H1 (cell line): ENCODE measurements at regions not wholly inside any gene's neighbourhood (a gene's known extent, or its start where the extent isn't known, plus 50 kb on each side); places are given as distances from the start of the nearest gene placed in this dataset.

Experiments
- CTCF ChIA-PET: fragments of 300-600 bp; sonication (Branson Sonifier 250); formaldehyde crosslinking; loops from one replicate; lab custom pipeline; 2021; ENCODE audit not compliant: partially characterized antibody; lab: Charles Lee
- POLR2A ChIA-PET: fragments of 300-600 bp; sonication (Branson Sonifier 250); formaldehyde crosslinking; loops from one replicate; lab custom pipeline; 2021; ENCODE audit warnings: inconsistent platforms; ENCODE audit not compliant: partially characterized antibody; lab: Charles Lee
- DNase-seq, 2 experiments: peaks; one replicate each; pipeline versions ENCODE4 v3.0.0 to v3.0.0-alpha.2; 2010 to 2022; ENCODE audit warnings: low spot score in 2 of 2, low read depth in 1 of 2, mixed read lengths in 1 of 2
- FAIRE-seq: peaks from 2 replicates; lab custom pipeline; 2011; peaks lifted over from hg19 to GRCh38; lab: Jason Lieb, UNC
- H2AFZ ChIP-seq: 2 replicates; pipeline ENCODE4 v1.8.1; 2012; ENCODE audit warnings: low read length, inconsistent platforms
- H2AK5ac ChIP-seq: 2 replicates; pipeline ENCODE4 v1.6.1; 2013; ENCODE audit warnings: low read depth, low read length
- H2BK120ac ChIP-seq: replicated peaks from 2 replicates; pipeline ENCODE3; 2013; ENCODE audit warnings: low read depth, low read length, inconsistent platforms
- H2BK12ac ChIP-seq: 2 replicates; pipeline ENCODE4 v1.6.1; 2013; ENCODE audit warnings: low read depth, low read length
- H2BK15ac ChIP-seq: 2 replicates; pipeline ENCODE4 v1.6.1; 2013; ENCODE audit warnings: low read length
- H2BK20ac ChIP-seq: 2 replicates; pipeline ENCODE4 v1.6.1; 2013; ENCODE audit warnings: low read length
- H2BK5ac ChIP-seq: 2 replicates; pipeline ENCODE4 v1.6.1; 2013; ENCODE audit warnings: low read depth, low read length
- H3K14ac ChIP-seq: 2 replicates; pipeline ENCODE4 v1.6.1; 2013; ENCODE audit warnings: inconsistent platforms; ENCODE audit not compliant: insufficient read length
- H3K18ac ChIP-seq: 2 replicates; pipeline ENCODE4 v1.6.1; 2013; ENCODE audit warnings: low read length; ENCODE audit errors: extremely low read depth
- H3K23ac ChIP-seq: 2 replicates; pipeline ENCODE4 v1.6.1; 2013; ENCODE audit warnings: inconsistent platforms; ENCODE audit not compliant: insufficient read length
- H3K23me2 ChIP-seq: 2 replicates; pipeline ENCODE4 v1.6.1; 2013; ENCODE audit warnings: low read depth, low read length
- H3K27ac ChIP-seq: 2 replicates; pipeline ENCODE4 v1.6.1; 2011; ENCODE audit warnings: low read depth, low read length, inconsistent platforms
- H3K27me3 ChIP-seq, 4 experiments: replicated peaks in 1 of 4; 1 replicate in 1 of 4; 2 replicates in 3 of 4; pipeline versions ENCODE4 v1.6.1 to v1.8.1; 2011 to 2013; ENCODE audit warnings: low read length in 3 of 4, mild to moderate bottlenecking in 3 of 4, inconsistent platforms in 2 of 4, mixed read lengths in 2 of 4, moderate library complexity in 1 of 4; ENCODE audit not compliant: control insufficient read depth in 3 of 4, insufficient read depth in 3 of 4; ENCODE audit errors: extremely low read depth in 1 of 4
- H3K36me3 ChIP-seq, 4 experiments: 2 replicates each; pipeline versions ENCODE4 v1.6.1 to v1.8.1; 2011 to 2013; ENCODE audit warnings: mild to moderate bottlenecking in 4 of 4, low read length in 3 of 4, moderate library complexity in 2 of 4, control low read depth in 1 of 4, inconsistent platforms in 1 of 4; ENCODE audit not compliant: insufficient read depth in 4 of 4, control insufficient read depth in 2 of 4
- H3K4ac ChIP-seq: replicated peaks from 2 replicates; pipeline ENCODE3; 2013; ENCODE audit warnings: low read length, low read depth, mixed read lengths, inconsistent platforms; ENCODE audit not compliant: insufficient read length
- H3K4me1 ChIP-seq, 4 experiments: replicated peaks in 1 of 4; 1 replicate in 1 of 4; 2 replicates in 3 of 4; pipeline versions ENCODE4 v1.6.1 to v1.8.1; 2011 to 2013; ENCODE audit warnings: low read length in 3 of 4, inconsistent platforms in 2 of 4, mixed read lengths in 1 of 4; ENCODE audit not compliant: insufficient read depth in 4 of 4, control insufficient read depth in 3 of 4
- H3K4me2 ChIP-seq, 2 experiments: 2 replicates each; pipeline versions ENCODE4 v1.6.1 to v1.8.1; 2011 to 2013; ENCODE audit warnings: low read depth in 2 of 2, low read length in 2 of 2, control low read depth in 1 of 2, inconsistent platforms in 1 of 2, mild to moderate bottlenecking in 1 of 2; ENCODE audit not compliant: insufficient read depth in 1 of 2
- H3K4me3 ChIP-seq, 4 experiments: fragments of 200-600, 300-600 bp in 1 of 4; sonication (generic), shearing (Covaris generic), sonication (Bioruptor Twin) in 1 of 4; 2 replicates each; pipeline versions ENCODE4 v1.5.1 to v1.8.1; 2011 to 2016; ENCODE audit warnings: low read length in 4 of 4, low read depth in 3 of 4, control low read depth in 2 of 4, inconsistent platforms in 2 of 4, mild to moderate bottlenecking in 2 of 4, mixed read lengths in 1 of 4, moderate library complexity in 1 of 4; ENCODE audit not compliant: insufficient read depth in 2 of 4; ENCODE audit errors: extremely low read depth in 1 of 4
- H3K56ac ChIP-seq: replicated peaks from 2 replicates; pipeline ENCODE3; 2013; ENCODE audit warnings: low read depth, mild to moderate bottlenecking, mixed read lengths, low read length, inconsistent platforms; ENCODE audit not compliant: insufficient read length
- H3K79me1 ChIP-seq: 2 replicates; pipeline ENCODE4 v1.6.1; 2013; ENCODE audit warnings: low read depth, low read length, control low read depth
- H3K79me2 ChIP-seq, 2 experiments: 2 replicates each; pipeline versions ENCODE4 v1.6.1 to v1.8.1; 2012 to 2013; ENCODE audit warnings: low read length in 2 of 2, mild to moderate bottlenecking in 2 of 2, inconsistent platforms in 1 of 2; ENCODE audit not compliant: insufficient read depth in 2 of 2, control insufficient read depth in 1 of 2
- H3K9ac ChIP-seq, 4 experiments: replicated peaks in 1 of 4; 1 replicate in 1 of 4; 2 replicates in 3 of 4; pipeline versions ENCODE4 v1.6.1 to v1.8.1; 2011 to 2013; ENCODE audit warnings: low read depth in 3 of 4, low read length in 3 of 4, control low read depth in 2 of 4, mild to moderate bottlenecking in 2 of 4, moderate library complexity in 2 of 4, inconsistent platforms in 1 of 4; ENCODE audit errors: extremely low read depth in 1 of 4
- H3K9me3 ChIP-seq, 2 experiments: 2 replicates each; pipeline versions ENCODE4 v1.6.1 to v1.8.1; 2012 to 2013; ENCODE audit warnings: mild to moderate bottlenecking in 2 of 2, moderate library complexity in 2 of 2, control low read depth in 1 of 2, inconsistent platforms in 1 of 2, low read depth in 1 of 2, low read length in 1 of 2, mixed read lengths in 1 of 2; ENCODE audit not compliant: insufficient read depth in 2 of 2
- H4K20me1 ChIP-seq, 2 experiments: replicated peaks in 1 of 2; 2 replicates each; pipeline versions ENCODE3 to v1.8.1; 2011 to 2013; ENCODE audit warnings: inconsistent platforms in 2 of 2, low read length in 2 of 2, mild to moderate bottlenecking in 1 of 2; ENCODE audit not compliant: insufficient read depth in 2 of 2, control insufficient read depth in 1 of 2
- H4K5ac ChIP-seq: 2 replicates; pipeline ENCODE4 v1.6.1; 2013; ENCODE audit warnings: low read length, low read depth, mixed read lengths, inconsistent platforms; ENCODE audit not compliant: insufficient read length
- H4K8ac ChIP-seq: 2 replicates; pipeline ENCODE4 v1.8.0; 2013; ENCODE audit warnings: mild to moderate bottlenecking, moderate library complexity, low read length, inconsistent platforms; ENCODE audit not compliant: insufficient read depth; ENCODE audit errors: extremely low read depth
- H4K91ac ChIP-seq: replicated peaks from 2 replicates; pipeline ENCODE3; 2013; ENCODE audit warnings: low read length, mixed read lengths, inconsistent platforms; ENCODE audit not compliant: insufficient read length
- CBX8 ChIP-seq: fragments of 300-800, 300-1000 bp; sonication (generic); IDR thresholded peaks from 2 replicates; pipeline ENCODE4 v1.7.1; 2016; ENCODE audit warnings: low read depth, low read length, borderline replicate concordance
- CEBPB ChIP-seq: IDR thresholded peaks from 2 replicates; pipeline ENCODE4 v1.6.1; 2012; ENCODE audit warnings: low read depth, low read length
- CHD1 ChIP-seq: IDR thresholded peaks from 2 replicates; pipeline ENCODE4 v1.6.1; 2012; ENCODE audit warnings: low read depth, low read length, improper control_type of control experiment
- CHD2 ChIP-seq: IDR thresholded peaks from 2 replicates; pipeline ENCODE4 v1.6.1; 2012; ENCODE audit warnings: low read length, improper control_type of control experiment
- CREB1 ChIP-seq: IDR thresholded peaks from 2 replicates; pipeline ENCODE4 v1.6.1; 2012; ENCODE audit warnings: inconsistent platforms
- CTBP2 ChIP-seq: IDR thresholded peaks from 2 replicates; pipeline ENCODE4 v1.7.0; 2011; ENCODE audit warnings: borderline replicate concordance, mild to moderate bottlenecking, moderate library complexity, mixed read lengths, low read length; ENCODE audit not compliant: insufficient read depth, insufficient read length
- GTF2F1 ChIP-seq: IDR thresholded peaks from 2 replicates; pipeline ENCODE4 v1.6.1; 2012; ENCODE audit warnings: low read depth, low read length, improper control_type of control experiment, borderline replicate concordance
- KDM4A ChIP-seq: IDR thresholded peaks from one replicate; pipeline ENCODE4 v1.7.1; 2012; ENCODE audit warnings: low read depth, mild to moderate bottlenecking, moderate library complexity, low read length, inconsistent platforms; ENCODE audit not compliant: severe bottlenecking
- POLR2AphosphoS5 ChIP-seq: IDR thresholded peaks from 2 replicates; pipeline ENCODE4 v1.6.1; 2011; ENCODE audit warnings: low read depth, low read length
- RNF2 ChIP-seq: fragments of 200-900, 300-1000 bp; sonication (generic); IDR thresholded peaks from 2 replicates; pipeline ENCODE4 v1.7.1; 2016; ENCODE audit warnings: borderline replicate concordance, low read depth, mild to moderate bottlenecking, antibody characterized with exemption, low read length; ENCODE audit not compliant: poor library complexity, severe bottlenecking; ENCODE audit errors: missing control alignments
- RXRA ChIP-seq: IDR thresholded peaks from 2 replicates; pipeline ENCODE4 v1.6.1; 2011; ENCODE audit warnings: low read depth, mild to moderate bottlenecking, low read length, moderate library complexity; ENCODE audit not compliant: insufficient read depth
- WGBS, 2 experiments: shearing (Covaris generic) in 1 of 2; methylation state at CpG; one replicate each; pipeline versions ENCODE4 v1.1.6 to v1.1.7; 2013 to 2015; ENCODE audit warnings: low lambda C conversion rate in 2 of 2, mixed read lengths in 2 of 2, inconsistent platforms in 1 of 2, low coverage in 1 of 2, missing lambda C conversion rate in 1 of 2; ENCODE audit not compliant: insufficient replicate concordance in 2 of 2, insufficient coverage in 1 of 2, insufficient read length in 1 of 2; ENCODE audit errors: extremely low coverage in 1 of 2, missing lambda C conversion rate in 1 of 2; 5-methylcytosine and 5-hydroxymethylcytosine counted together
- TF ChIP-seq, protein P1 (sequence below): IDR thresholded peaks from 2 replicates; pipeline ENCODE4 v1.6.1; 2011; ENCODE audit warnings: low read length, improper control_type of control experiment

- Histone ChIP-seq H3K9me3 (no peaks in the 10 kb centered on the region), H3K79me1 (no peaks in the 10 kb centered on the region), H2BK20ac (no peak overlapping the region), H4K20me1 (no peaks in the 10 kb centered on the region), H3K23ac (no peak overlapping the region), H2BK5ac (no peak overlapping the region), H2AFZ (no peak overlapping the region), H2BK12ac (no peak overlapping the region), H2BK120ac (no peak overlapping the region), H3K18ac (no peak overlapping the region), H3K56ac (no peak overlapping the region), H3K14ac (no peak overlapping the region), H3K36me3 (no peaks in the 10 kb centered on the region), H4K91ac (no peak overlapping the region), H3K9ac (peak overlapping the region in 1 of 4 experiments; percentile 34; a peak in 1 of 7 replicates), H3K79me2 (no peaks in the 10 kb centered on the region), H3K27me3 (peaks cover 0 to 1% (median 0%) of the 10 kb centered on the region in 4 experiments; a peak in 1 of 7 replicates), H3K27ac (no peak overlapping the region), H4K8ac (no peak overlapping the region), H2BK15ac (no peak overlapping the region), H3K23me2 (no peaks in the 10 kb centered on the region), H3K4me2 (no peak overlapping the region), H2AK5ac (no peak overlapping the region), H4K5ac (no peak overlapping the region), H3K4me3 (no peak overlapping the region), H3K4me1 (no peaks in the 10 kb centered on the region; a peak in 1 of 7 replicates), H3K4ac (no peak overlapping the region)
- ChIA-PET POLR2A (no interaction called here), CTCF (interaction anchor here (0.8 kb wide), 1 partner anchor 12 kb away, joined by 3 read pairs; no protein-coding TSS in a partner anchor)
- FAIRE-seq (no peak), DNase-seq (no peak)
- 61% methylated on average over 5 of the region's 5 CpGs; no CpG with 5 or more reads in 1 of the 2 experiments for WGBS, 2 experiments
- TF ChIP-seq POLR2AphosphoS5 (no peak), CBX8 (no peak), RXRA (no peak), GTF2F1 (no peak), RNF2 (no peak), CEBPB (no peak), CREB1 (no peak), CTBP2 (no peak), KDM4A (no peak), CHD1 (no peak), CHD2 (no peak)
- TF ChIP-seq, protein P1, sequence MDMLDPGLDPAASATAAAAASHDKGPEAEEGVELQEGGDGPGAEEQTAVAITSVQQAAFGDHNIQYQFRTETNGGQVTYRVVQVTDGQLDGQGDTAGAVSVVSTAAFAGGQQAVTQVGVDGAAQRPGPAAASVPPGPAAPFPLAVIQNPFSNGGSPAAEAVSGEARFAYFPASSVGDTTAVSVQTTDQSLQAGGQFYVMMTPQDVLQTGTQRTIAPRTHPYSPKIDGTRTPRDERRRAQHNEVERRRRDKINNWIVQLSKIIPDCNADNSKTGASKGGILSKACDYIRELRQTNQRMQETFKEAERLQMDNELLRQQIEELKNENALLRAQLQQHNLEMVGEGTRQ: no peak
These were observed 173.8 kb downstream of the IL15 start for GRCh38 chr4:141810038-141810711.
